Nephron (organoid): ENCODE measurements at regions not wholly inside any gene's neighbourhood (a gene's known extent, or its start where the extent isn't known, plus 50 kb on each side); places are given as distances from the start of the nearest gene placed in this dataset.

Source experiments
- H3K27ac Mint-ChIP-seq, 3 experiments: 2 replicates each; pipeline ENCODE4 v1.8.0; 2020; ENCODE audit warnings: mixed read lengths in 3 of 3, mild to moderate bottlenecking in 2 of 3, moderate library complexity in 1 of 3
- H3K27me3 Mint-ChIP-seq: 2 replicates; pipeline ENCODE4 v1.8.0; 2021; ENCODE audit warnings: low read depth, mild to moderate bottlenecking, moderate library complexity, mixed read lengths
- H3K36me3 Mint-ChIP-seq: 2 replicates; pipeline ENCODE4 v1.8.0; 2020; ENCODE audit warnings: low read depth, mixed read lengths
- H3K4me1 Mint-ChIP-seq: 2 replicates; pipeline ENCODE4 v1.8.0; 2020; ENCODE audit warnings: mixed read lengths
- H3K4me3 Mint-ChIP-seq, 3 experiments: 2 replicates each; pipeline ENCODE4 v1.8.0; 2020; ENCODE audit warnings: mild to moderate bottlenecking in 3 of 3, mixed read lengths in 3 of 3, moderate library complexity in 2 of 3
- H3K9me3 Mint-ChIP-seq: 2 replicates; pipeline ENCODE4 v1.8.0; 2020; ENCODE audit warnings: mixed read lengths
- TF ChIP-seq, protein P1 (sequence below), 3 experiments: fragments of 200-600 bp; sonication (generic); IDR thresholded peaks; one replicate each; pipeline ENCODE4 v1.5.0; 2021; ENCODE audit warnings: antibody characterized with exemption in 3 of 3; ENCODE audit not compliant: unreplicated experiment in 3 of 3

DNA sequence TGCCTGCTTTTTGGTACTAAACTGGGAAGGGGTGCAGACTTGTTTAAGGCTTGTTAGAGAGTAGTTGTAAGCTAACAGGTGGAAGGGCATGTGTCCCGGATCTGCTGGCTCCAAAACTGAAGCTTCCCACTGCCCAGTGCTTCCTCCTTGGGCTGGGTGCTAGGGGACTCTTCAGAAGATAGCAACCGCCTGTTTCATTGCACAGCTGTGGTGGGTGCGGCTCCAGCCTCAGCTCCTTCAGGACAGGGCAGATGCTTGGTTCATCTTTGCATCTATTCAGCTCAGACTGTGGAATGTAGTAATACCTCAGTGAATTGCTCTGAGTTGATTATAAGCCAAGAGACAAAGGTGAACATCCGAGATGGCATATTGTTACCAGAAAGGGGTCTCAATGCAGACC lies 527.1 kb downstream of the TYW1 start:
- Mint-ChIP-seq H3K4me3 (no peak overlapping the region), H3K9me3 (peaks cover 5% of the 10 kb centered on the region), H3K27me3 (peaks cover 26% of the 10 kb centered on the region), H3K36me3 (no peaks in the 10 kb centered on the region), H3K27ac (no peak overlapping the region), H3K4me1 (peaks cover 7% of the 10 kb centered on the region)
- TF ChIP-seq, protein P1, sequence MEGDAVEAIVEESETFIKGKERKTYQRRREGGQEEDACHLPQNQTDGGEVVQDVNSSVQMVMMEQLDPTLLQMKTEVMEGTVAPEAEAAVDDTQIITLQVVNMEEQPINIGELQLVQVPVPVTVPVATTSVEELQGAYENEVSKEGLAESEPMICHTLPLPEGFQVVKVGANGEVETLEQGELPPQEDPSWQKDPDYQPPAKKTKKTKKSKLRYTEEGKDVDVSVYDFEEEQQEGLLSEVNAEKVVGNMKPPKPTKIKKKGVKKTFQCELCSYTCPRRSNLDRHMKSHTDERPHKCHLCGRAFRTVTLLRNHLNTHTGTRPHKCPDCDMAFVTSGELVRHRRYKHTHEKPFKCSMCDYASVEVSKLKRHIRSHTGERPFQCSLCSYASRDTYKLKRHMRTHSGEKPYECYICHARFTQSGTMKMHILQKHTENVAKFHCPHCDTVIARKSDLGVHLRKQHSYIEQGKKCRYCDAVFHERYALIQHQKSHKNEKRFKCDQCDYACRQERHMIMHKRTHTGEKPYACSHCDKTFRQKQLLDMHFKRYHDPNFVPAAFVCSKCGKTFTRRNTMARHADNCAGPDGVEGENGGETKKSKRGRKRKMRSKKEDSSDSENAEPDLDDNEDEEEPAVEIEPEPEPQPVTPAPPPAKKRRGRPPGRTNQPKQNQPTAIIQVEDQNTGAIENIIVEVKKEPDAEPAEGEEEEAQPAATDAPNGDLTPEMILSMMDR (IDR thresholded peaks at IDR 0.05; ENCODE audit: unreplicated experiment in 3 of 3) = no peak

DNA sequence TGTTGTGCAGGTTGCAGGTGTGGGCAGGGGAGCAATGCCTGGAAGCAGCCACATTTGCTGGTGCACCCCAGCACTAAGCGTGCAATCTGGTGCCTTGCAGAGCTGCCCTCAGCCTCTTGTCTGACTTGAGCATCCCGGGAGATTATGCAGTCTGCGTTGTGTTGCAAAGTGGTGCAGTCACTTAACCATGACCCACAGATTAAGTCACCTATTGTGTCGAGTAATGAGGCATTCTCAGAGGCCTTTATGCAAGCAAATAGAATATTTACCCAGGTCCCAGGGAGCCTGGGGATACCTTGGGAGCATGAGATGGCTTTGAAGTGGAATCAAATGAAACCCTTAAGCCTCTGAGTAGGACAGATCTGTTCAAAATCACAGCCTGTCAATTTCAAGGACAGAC lies 529.0 kb downstream of the TYW1 start:
- peaks cover 26% of the 10 kb centered on the region for H3K27me3 Mint-ChIP-seq

DNA sequence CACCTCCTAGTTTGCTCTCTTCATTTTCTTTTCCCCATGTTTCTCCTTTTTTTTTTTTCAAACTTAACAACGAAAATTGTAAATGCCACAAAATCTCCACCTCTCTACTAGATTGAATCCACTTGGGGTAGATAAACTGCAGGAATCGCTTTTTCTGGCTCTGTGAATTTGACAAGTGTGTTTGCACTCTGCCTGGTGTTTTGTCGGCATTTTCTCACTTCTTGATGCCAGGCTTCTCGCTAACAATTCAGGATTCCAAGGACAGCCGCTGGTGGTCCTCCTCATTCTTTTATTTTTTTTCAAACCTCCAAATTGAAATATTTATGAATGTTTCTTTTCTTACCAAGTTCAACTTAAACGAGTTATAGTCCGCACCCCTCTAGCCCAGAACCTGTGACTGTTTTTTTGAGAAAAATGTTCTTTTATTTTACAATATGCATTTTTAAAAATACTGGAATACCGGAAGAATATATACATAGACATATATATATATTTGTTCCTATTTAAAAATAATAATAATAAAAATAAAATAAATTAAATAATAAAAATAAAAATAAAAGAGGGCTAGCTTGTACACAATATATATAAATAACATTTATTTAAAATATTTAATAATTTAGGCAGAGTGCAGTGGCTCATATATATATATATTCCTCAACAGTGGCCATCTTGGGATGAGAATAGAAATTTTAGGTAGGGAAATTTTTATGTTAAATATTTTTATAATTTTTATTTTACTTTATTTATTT lies 538.8 kb downstream of the TYW1 start:
- no peaks in the 10 kb centered on the region for H3K36me3 Mint-ChIP-seq
- H3K4me3 Mint-ChIP-seq = no peak overlapping the region
- peaks cover 3% of the 10 kb centered on the region for H3K27me3 Mint-ChIP-seq
- no peaks in the 10 kb centered on the region for H3K4me1 Mint-ChIP-seq
- peaks cover 13% of the 10 kb centered on the region for H3K9me3 Mint-ChIP-seq
- TF ChIP-seq, protein P1 (IDR thresholded peaks at IDR 0.05; ENCODE audit: unreplicated experiment in 3 of 3) = no peak
- no peak overlapping the region for H3K27ac Mint-ChIP-seq

More for the DNA sequence above, 529.0 kb downstream of the TYW1 start:
- H3K4me3 Mint-ChIP-seq = no peak overlapping the region
- TF ChIP-seq, protein P1 (IDR thresholded peaks at IDR 0.05; ENCODE audit: unreplicated experiment in 3 of 3) = no peak
- H3K36me3 Mint-ChIP-seq = no peaks in the 10 kb centered on the region
- peaks cover 11% of the 10 kb centered on the region for H3K9me3 Mint-ChIP-seq
- no peaks in the 10 kb centered on the region for H3K4me1 Mint-ChIP-seq
- H3K27ac Mint-ChIP-seq = no peak overlapping the region

DNA sequence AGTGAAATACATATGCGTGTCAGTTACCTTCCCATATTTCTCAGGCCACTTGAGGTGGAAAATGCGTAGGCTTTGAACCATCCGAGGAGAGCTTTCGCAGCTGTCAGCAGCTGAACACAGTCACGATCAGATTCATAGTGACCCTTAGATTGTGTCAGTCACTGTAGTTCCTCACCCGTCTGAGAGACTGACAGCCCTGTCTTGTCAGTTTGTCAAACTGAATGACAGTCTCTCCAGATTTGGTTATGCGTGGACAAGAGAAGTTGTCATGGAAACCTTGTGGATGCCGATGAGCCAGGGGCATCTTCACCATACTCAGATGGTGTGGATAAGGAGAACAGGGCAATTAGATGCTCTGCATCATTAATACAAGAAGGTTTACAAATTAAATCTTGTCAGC lies 546.3 kb downstream of the TYW1 start:
- Mint-ChIP-seq H3K9me3 (peaks cover 6% of the 10 kb centered on the region), H3K27me3 (peaks cover 3% of the 10 kb centered on the region), H3K4me1 (peaks cover 11% of the 10 kb centered on the region), H3K27ac (no peak overlapping the region), H3K4me3 (no peak overlapping the region), H3K36me3 (no peaks in the 10 kb centered on the region)
- TF ChIP-seq, protein P1 (IDR thresholded peaks at IDR 0.05; ENCODE audit: unreplicated experiment in 3 of 3) = no peak

DNA sequence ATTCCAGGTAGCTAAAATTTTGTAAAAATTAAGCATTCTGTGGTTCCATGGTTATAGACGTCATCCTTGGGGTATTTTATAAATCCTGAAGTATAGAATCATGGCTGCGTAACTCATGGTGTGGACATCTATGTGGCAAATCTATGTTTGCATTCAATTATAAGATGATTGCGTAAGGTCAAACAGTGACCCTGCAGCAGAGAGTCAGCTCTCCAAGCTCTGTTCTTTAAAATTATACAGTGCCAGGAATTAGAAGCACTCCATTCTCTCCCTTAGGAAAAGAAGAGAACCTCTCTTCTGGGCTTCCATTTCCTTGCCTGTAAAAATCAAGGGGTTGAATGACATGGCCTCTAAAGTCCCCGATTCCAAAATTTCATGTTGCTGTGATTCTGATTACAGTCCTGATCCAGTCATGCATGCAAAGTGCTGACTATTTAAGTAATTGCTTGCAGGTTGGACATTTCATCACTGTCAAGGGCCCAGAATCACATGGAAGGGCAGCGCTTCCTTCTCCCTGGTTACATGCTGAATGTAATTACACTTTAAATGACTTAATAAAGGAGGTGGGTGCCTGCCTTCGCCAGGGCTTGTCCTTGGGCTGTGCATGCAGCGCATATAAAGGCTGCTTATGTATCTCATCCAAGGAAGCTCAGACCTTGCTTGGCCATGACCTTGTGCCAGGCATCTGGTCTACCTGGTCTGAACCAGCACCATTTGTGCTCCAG lies 550.7 kb downstream of the TYW1 start:
- H3K4me3 Mint-ChIP-seq = no peak overlapping the region
- H3K27me3 Mint-ChIP-seq = peaks cover 3% of the 10 kb centered on the region
- peaks cover 16% of the 10 kb centered on the region for H3K4me1 Mint-ChIP-seq
- H3K9me3 Mint-ChIP-seq = no peaks in the 10 kb centered on the region
- TF ChIP-seq, protein P1 (IDR thresholded peaks at IDR 0.05; ENCODE audit: unreplicated experiment in 3 of 3) = no peak
- H3K36me3 Mint-ChIP-seq = no peaks in the 10 kb centered on the region
- H3K27ac Mint-ChIP-seq = no peak overlapping the region
